Adrenal gland (tissue), 9 donors: ENCODE measurements at regions not wholly inside any gene's neighbourhood (a gene's known extent, or its start where the extent isn't known, plus 50 kb on each side); places are given as distances from the start of the nearest gene placed in this dataset.
"Not testable (repeated sequence)": the region's sequence is repeated elsewhere in the genome, so short reads cannot be mapped to it uniquely, and the experiment has no call there.

Experiments used
- DNase-seq, 7 donors: peaks; one replicate each; pipeline ENCODE4 v3.0.0-alpha.2; 2019 to 2020
- H3K27ac ChIP-seq, 5 donors: fragments of 200-600 bp; sonication (generic) in 4 of 5; 1 replicate in 3 of 5; 2 replicates in 2 of 5; pipeline versions ENCODE4 v1.5.1 to v1.8.0; 2016 to 2020; ENCODE audit warnings: mild to moderate bottlenecking in 1 of 5
- H3K27me3 ChIP-seq: fragments of 200-600 bp; 2 replicates; pipeline ENCODE4 v1.8.0; 2021
- H3K36me3 ChIP-seq, 2 donors: fragments of 200-600 bp; replicated peaks in 1 of 2; 1 replicate in 1 of 2; 2 replicates in 1 of 2; pipeline versions ENCODE4 v1.5.1 to v1.8.0; 2018 to 2022
- H3K4me1 ChIP-seq, 2 donors: fragments of 200-600 bp; replicated peaks in 1 of 2; 1 replicate in 1 of 2; 2 replicates in 1 of 2; pipeline versions ENCODE4 v1.5.1 to v1.8.0; 2018 to 2021
- H3K4me3 ChIP-seq, 4 donors: fragments of 200-600 bp; sonication (generic) in 3 of 4; one replicate each; pipeline ENCODE4 v1.5.1; 2016 to 2018
- H3K9me3 ChIP-seq, 3 donors: fragments of 200-600 bp; sonication (generic) in 1 of 3; replicated peaks in 1 of 3; 1 replicate in 2 of 3; 2 replicates in 1 of 3; pipeline versions ENCODE4 v1.5.1 to v1.8.0; 2016 to 2021
- POLR2A ChIP-seq, 2 donors: fragments of 450-650 bp; IDR thresholded peaks; one replicate each; pipeline ENCODE4 v1.6.1; 2017; ENCODE audit warnings: antibody characterized with exemption in 2 of 2, mild to moderate bottlenecking in 2 of 2, moderate library complexity in 1 of 2
- WGBS, 4 donors: extraction: QIAGEN DNeasy Blood & Tissue Kit in 2 of 4; methylation state at CpG; one replicate each; pipeline versions ENCODE4 v1.1.5 to v1.1.7; 2013 to 2017; 5-methylcytosine and 5-hydroxymethylcytosine counted together
- intact Hi-C, 2 donors: fragments of 100-400 bp; cut with DNase I; formaldehyde crosslinking; loops; one replicate each; pipeline versions ENCODE4 v1.14.1 to v1.15.0; 2022 to 2023
- TF ChIP-seq, protein P1 (sequence below), 6 experiments: fragments of 450-650 bp in 4 of 6; fragments of 200-600 bp in 2 of 6; sonication (generic) in 1 of 6; IDR thresholded peaks; 1 replicate in 5 of 6; 2 replicates in 1 of 6; pipeline versions ENCODE4 v1.5.1 to v1.8.0; 2016 to 2021; ENCODE audit warnings: antibody characterized with exemption in 6 of 6, mild to moderate bottlenecking in 2 of 6, moderate library complexity in 1 of 6
- donor health status: healthy with polysubstance abuse.
- donor health status: Bipolar disorder and iron deficiency.
- donor health status: DM: yes; HTN: yes; CAD: no.
- donor health status: DM: no; HTN: no; CAD: no.
- donor health status: DM: no; HTN: no; CAD: no.

DNA sequence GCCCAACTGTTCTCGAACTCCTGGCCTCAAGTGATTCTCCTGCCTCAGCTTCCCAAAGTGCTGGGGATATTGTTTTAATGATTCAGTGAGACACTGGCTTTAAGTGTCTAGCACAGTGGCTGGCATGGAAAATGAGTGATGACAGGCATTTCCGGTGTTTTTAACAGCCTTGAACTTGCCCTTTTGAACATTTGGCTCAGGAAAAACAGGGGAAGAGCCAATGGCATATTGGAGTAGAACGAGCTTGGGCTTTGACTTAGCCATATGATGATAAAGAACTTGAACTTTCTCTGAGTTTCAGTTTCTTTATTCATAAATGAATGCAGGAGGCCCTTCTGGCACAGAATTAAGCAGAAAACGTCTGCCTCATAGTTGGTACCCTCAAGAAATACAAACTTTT, 145.0 kb upstream of the HS3ST4 start:
- Histone ChIP-seq H3K9me3 (no peaks in the 10 kb centered on the region), H3K27ac (no peak overlapping the region), H3K4me1 (no peaks in the 10 kb centered on the region), H3K27me3 (no peaks in the 10 kb centered on the region), H3K4me3 (no peak overlapping the region), H3K36me3 (no peaks in the 10 kb centered on the region)
- 22 to 34% (median 29%) methylated on average over 4 of the region's 4 CpGs for WGBS, 4 donors
- TF ChIP-seq, protein P1, sequence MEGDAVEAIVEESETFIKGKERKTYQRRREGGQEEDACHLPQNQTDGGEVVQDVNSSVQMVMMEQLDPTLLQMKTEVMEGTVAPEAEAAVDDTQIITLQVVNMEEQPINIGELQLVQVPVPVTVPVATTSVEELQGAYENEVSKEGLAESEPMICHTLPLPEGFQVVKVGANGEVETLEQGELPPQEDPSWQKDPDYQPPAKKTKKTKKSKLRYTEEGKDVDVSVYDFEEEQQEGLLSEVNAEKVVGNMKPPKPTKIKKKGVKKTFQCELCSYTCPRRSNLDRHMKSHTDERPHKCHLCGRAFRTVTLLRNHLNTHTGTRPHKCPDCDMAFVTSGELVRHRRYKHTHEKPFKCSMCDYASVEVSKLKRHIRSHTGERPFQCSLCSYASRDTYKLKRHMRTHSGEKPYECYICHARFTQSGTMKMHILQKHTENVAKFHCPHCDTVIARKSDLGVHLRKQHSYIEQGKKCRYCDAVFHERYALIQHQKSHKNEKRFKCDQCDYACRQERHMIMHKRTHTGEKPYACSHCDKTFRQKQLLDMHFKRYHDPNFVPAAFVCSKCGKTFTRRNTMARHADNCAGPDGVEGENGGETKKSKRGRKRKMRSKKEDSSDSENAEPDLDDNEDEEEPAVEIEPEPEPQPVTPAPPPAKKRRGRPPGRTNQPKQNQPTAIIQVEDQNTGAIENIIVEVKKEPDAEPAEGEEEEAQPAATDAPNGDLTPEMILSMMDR (IDR thresholded peaks at IDR 0.05) = no peak
- TF ChIP-seq POLR2A (IDR thresholded peaks at IDR 0.05) = no peak
- intact Hi-C loops = no loop called here
- no peak for DNase-seq

DNA sequence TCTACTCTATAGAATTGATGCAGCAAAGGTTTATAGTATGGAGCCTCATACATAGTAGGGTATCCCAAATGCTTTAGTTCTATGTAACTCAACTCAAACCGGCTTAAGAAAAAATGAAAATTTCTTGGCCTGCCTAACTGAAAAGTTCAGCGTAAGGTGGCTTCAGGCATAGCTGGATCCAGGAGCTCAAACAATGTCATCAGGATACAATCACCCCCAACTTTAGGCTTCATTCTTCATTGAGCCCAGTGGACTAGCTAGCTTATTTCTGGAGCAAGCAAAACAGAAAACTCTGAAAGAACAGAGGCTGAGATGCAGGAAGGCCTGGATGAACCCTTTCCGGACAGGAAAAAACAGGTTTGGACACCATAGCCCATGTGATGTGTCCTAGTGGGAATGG, 147.5 kb upstream of the HS3ST4 start:
- no peak for TF ChIP-seq POLR2A (IDR thresholded peaks at IDR 0.05)
- TF ChIP-seq, protein P1 (IDR thresholded peaks at IDR 0.05) = no peak
- no peak for DNase-seq
- 78 to 96% (median 91%) methylated on average over 3 of the region's 3 CpGs for WGBS, 4 donors
- no peaks in the 10 kb centered on the region for H3K4me1 ChIP-seq
- no peaks in the 10 kb centered on the region for H3K27me3 ChIP-seq
- H3K27ac ChIP-seq = no peak overlapping the region
- no peak overlapping the region for H3K4me3 ChIP-seq
- H3K9me3 ChIP-seq = no peaks in the 10 kb centered on the region
- no peaks in the 10 kb centered on the region for H3K36me3 ChIP-seq
- intact Hi-C loops = no loop called here

- no peak for TF ChIP-seq POLR2A (IDR thresholded peaks at IDR 0.05)
- TF ChIP-seq, protein P1 (IDR thresholded peaks at IDR 0.05) = no peak
- no peaks in the 10 kb centered on the region for H3K27me3 ChIP-seq
- no peaks in the 10 kb centered on the region for H3K36me3 ChIP-seq
- no peak overlapping the region for H3K4me3 ChIP-seq
- no peaks in the 10 kb centered on the region for H3K9me3 ChIP-seq
- no peak overlapping the region for H3K27ac ChIP-seq
- intact Hi-C loops = no loop called here
- WGBS, 4 donors = 68 to 77% (median 73%) methylated on average over 2 to 3 of the region's 3 CpGs
- no peaks in the 10 kb centered on the region for H3K4me1 ChIP-seq
- no peak for DNase-seq
Measured at GRCh38 chr16:25542306-25542705, 149.5 kb upstream of the HS3ST4 start.

GRCh38 chr16:25539767-25540166, 152.0 kb upstream of the HS3ST4 start:
- DNase-seq, H3K36me3 ChIP-seq, H3K9me3 ChIP-seq, H3K4me3 ChIP-seq, H3K27me3 ChIP-seq, H3K4me1 ChIP-seq, intact Hi-C loops, H3K27ac ChIP-seq: not testable (repeated sequence)
- WGBS, 4 donors = 79 to 85% (median 83%) methylated on average over 12 of the region's 12 CpGs

DNA sequence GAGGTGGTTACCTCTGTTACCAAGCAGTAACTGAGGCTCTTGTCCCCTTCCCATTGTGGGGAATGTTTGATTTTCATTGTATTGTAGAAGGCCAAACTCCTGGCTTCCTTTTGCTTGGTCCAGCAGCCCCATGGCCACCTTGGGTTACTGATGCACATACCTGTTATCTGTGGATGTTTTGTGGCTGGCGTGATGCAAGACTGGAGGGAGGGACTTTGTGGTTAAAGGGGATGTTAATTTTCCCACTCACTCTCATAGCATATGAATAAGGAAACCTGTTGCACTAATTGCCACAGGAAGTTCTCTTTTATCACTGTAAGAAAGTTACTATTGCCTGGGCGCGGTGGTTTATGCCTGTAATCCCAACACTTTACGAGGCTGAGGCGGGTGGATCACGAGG, 168.6 kb upstream of the HS3ST4 start:
- intact Hi-C loops = no loop called here
- Histone ChIP-seq H3K4me3 (no peak overlapping the region), H3K4me1 (no peaks in the 10 kb centered on the region), H3K27me3 (no peaks in the 10 kb centered on the region), H3K9me3 (no peaks in the 10 kb centered on the region), H3K36me3 (no peaks in the 10 kb centered on the region), H3K27ac (no peak overlapping the region)
- DNase-seq = no peak
- WGBS, 4 donors = 70 to 85% (median 78%) methylated on average over 6 of the region's 6 CpGs
- TF ChIP-seq, protein P1 (IDR thresholded peaks at IDR 0.05) = no peak
- TF ChIP-seq POLR2A (IDR thresholded peaks at IDR 0.05) = no peak
